ENCODE measurements at regions not wholly inside any gene's neighbourhood (a gene's known extent, or its start where the extent isn't known, plus 50 kb on each side); places are given as distances from the start of the nearest gene placed in this dataset.

DNA sequence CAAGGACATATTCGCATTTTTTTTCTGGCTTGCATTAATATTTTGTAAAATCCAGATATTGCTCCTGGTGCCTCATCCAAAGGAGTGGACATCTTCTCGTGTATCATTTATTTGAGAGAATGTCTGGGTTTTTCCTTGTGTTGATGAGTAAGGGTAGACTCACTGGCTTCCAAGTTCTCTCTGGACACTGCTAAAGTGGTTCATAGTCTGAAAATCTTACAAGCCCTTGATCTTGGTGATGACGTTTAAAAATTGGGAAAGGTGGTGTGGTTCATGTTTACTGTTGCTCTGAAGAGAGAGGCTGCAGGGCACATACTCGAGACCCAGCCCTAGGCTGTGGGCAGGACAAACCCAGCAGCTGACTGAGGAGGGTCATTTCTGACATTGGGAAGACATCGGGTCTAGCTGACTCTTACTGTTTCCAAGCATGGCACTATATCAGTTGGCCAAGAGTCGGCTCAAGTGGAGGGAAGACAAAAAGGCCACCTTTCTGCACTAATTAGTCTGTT lies 296.2 kb downstream of the LMX1A start:
- peaks cover 8% of the 10 kb centered on the region for H3K4me1 Mint-ChIP-seq
- DNase-seq (ENCODE audit: low spot score in 2 of 2, unreplicated experiment in 2 of 2): no peak
- H3K27ac Mint-ChIP-seq: no peak overlapping the region
- no peaks in the 10 kb centered on the region for H3K36me3 Mint-ChIP-seq
- no peak overlapping the region for H3K4me3 Mint-ChIP-seq
- TF ChIP-seq, protein P1, sequence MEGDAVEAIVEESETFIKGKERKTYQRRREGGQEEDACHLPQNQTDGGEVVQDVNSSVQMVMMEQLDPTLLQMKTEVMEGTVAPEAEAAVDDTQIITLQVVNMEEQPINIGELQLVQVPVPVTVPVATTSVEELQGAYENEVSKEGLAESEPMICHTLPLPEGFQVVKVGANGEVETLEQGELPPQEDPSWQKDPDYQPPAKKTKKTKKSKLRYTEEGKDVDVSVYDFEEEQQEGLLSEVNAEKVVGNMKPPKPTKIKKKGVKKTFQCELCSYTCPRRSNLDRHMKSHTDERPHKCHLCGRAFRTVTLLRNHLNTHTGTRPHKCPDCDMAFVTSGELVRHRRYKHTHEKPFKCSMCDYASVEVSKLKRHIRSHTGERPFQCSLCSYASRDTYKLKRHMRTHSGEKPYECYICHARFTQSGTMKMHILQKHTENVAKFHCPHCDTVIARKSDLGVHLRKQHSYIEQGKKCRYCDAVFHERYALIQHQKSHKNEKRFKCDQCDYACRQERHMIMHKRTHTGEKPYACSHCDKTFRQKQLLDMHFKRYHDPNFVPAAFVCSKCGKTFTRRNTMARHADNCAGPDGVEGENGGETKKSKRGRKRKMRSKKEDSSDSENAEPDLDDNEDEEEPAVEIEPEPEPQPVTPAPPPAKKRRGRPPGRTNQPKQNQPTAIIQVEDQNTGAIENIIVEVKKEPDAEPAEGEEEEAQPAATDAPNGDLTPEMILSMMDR (IDR thresholded peaks at IDR 0.05; ENCODE audit: unreplicated experiment): no peak
- H3K27me3 Mint-ChIP-seq (ENCODE audit: low read depth): no peaks in the 10 kb centered on the region
- H3K9me3 Mint-ChIP-seq: no peaks in the 10 kb centered on the region

DNA sequence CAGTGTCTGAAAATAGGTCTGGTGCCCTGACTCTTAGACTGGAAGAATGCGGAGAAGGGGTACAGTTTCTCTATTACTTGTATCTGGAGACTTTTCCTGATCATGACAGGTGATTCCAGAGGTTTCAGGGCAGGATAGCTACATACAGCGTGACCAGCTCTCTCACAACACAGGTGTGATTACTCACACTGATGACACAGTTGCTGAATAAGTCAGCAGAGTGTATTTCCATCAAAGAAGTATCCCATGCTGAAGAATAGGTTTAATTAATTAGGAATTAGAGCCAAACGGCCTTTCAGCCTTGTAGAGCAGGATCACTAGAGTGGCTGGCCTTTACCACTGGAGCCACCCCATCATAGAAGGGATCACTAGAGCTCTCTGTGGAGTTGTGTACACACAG lies 298.6 kb downstream of the LMX1A start:
- peaks cover 12% of the 10 kb centered on the region for H3K4me1 Mint-ChIP-seq

DNA sequence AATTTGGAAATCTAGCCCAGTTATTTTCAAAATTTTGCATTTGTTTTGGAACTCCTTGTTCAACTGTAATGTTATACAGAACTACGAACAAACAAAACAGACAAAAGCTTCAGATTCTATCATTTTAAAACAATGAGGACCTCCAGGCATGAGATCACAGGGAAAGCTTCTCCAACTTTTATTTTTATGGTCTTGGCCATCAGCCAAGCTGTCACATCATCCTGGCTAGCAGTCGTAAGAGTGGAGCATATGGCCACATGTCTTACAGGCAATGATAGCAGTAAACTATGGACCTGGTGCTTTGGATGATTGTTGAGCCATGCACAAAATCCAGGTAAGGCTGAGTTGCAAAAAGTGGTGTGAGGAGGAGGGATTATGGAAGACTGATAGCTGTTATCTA lies 299.6 kb downstream of the LMX1A start:
- H3K4me3 Mint-ChIP-seq: no peak overlapping the region
- no peak overlapping the region for H3K27ac Mint-ChIP-seq
- H3K4me1 Mint-ChIP-seq: peaks cover 13% of the 10 kb centered on the region
- H3K27me3 Mint-ChIP-seq (ENCODE audit: low read depth): no peaks in the 10 kb centered on the region
- TF ChIP-seq, protein P1 (IDR thresholded peaks at IDR 0.05; ENCODE audit: unreplicated experiment): no peak
- no peaks in the 10 kb centered on the region for H3K9me3 Mint-ChIP-seq
- DNase-seq (ENCODE audit: low spot score in 2 of 2, unreplicated experiment in 2 of 2): no peak
- no peaks in the 10 kb centered on the region for H3K36me3 Mint-ChIP-seq

More for the DNA sequence above, 298.6 kb downstream of the LMX1A start:
- H3K4me3 Mint-ChIP-seq: no peak overlapping the region
- H3K27ac Mint-ChIP-seq: no peak overlapping the region
- no peak for DNase-seq (ENCODE audit: low spot score in 2 of 2, unreplicated experiment in 2 of 2)
- no peaks in the 10 kb centered on the region for H3K36me3 Mint-ChIP-seq
- H3K27me3 Mint-ChIP-seq (ENCODE audit: low read depth): no peaks in the 10 kb centered on the region
- TF ChIP-seq, protein P1 (IDR thresholded peaks at IDR 0.05; ENCODE audit: unreplicated experiment): no peak
- H3K9me3 Mint-ChIP-seq: no peaks in the 10 kb centered on the region

DNA sequence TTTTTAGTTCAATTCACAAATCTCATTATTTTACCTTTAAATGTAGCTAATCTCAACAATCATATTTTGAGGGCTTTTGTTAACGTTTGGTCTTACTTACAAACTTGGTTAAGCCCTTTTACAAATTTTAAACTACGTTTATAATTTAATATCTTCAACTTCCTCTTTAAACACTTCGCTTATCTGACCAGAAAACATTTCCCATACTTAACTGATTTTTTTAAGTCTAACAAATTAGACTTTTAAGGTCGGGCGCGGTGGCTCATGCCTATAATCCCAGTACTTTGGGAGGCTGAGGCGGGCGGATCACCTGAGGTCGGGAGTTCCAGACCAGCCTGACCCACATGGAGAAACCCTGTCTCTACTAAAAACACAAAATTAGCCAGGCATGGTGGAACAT lies 300.9 kb downstream of the LMX1A start:
- TF ChIP-seq, protein P1 (IDR thresholded peaks at IDR 0.05; ENCODE audit: unreplicated experiment): no peak
- Mint-ChIP-seq H3K4me3 (no peak overlapping the region), H3K27ac (no peak overlapping the region), H3K36me3 (no peaks in the 10 kb centered on the region), H3K9me3 (no peaks in the 10 kb centered on the region), H3K4me1 (peaks cover 13% of the 10 kb centered on the region), H3K27me3 (ENCODE audit: low read depth) (no peaks in the 10 kb centered on the region)
- no peak for DNase-seq (ENCODE audit: low spot score in 2 of 2, unreplicated experiment in 2 of 2)

DNA sequence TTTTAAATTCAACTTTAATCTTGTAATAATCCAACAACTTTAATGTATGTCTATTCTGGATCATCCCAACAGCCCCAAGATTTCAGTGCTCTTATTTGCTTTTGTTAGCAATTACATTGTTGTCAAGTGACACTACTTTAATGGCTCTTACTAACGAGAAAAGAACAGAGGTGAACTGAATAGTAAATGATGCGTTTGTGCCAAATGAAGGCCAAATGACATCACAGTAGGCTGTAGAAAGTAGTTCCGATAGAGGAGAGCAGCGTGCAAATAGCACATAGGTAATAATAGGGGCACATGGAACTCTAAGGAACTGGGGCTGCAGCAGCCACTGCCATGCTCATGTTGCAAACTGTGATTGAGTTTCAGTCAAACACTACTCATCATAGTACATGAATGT lies 301.9 kb downstream of the LMX1A start:
- Mint-ChIP-seq H3K4me1 (peaks cover 13% of the 10 kb centered on the region), H3K27me3 (ENCODE audit: low read depth) (no peaks in the 10 kb centered on the region), H3K4me3 (no peak overlapping the region), H3K9me3 (no peaks in the 10 kb centered on the region), H3K27ac (no peak overlapping the region), H3K36me3 (no peaks in the 10 kb centered on the region)
- TF ChIP-seq, protein P1 (IDR thresholded peaks at IDR 0.05; ENCODE audit: unreplicated experiment): no peak
- DNase-seq (ENCODE audit: low spot score in 2 of 2, unreplicated experiment in 2 of 2): no peak

DNA sequence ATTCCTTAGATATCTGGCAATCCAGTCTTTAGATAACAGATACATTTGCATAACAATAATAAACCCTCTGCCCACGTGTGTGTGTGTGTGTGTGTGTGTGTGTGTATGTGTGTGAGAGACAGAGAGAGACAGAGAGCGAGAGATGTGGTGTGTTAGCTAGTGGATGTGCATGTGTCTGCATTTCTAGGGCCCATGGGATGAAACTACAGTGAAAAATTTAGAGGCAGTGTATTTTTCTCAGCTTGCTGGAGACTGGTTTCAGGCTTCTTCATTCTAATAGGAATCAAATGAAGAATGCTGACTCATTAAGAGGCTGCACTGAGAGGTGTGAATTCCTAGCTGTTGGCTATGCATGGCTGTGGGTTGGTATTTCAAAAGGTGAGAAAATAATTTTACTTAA lies 303.2 kb downstream of the LMX1A start:
- TF ChIP-seq, protein P1 (IDR thresholded peaks at IDR 0.05; ENCODE audit: unreplicated experiment): no peak
- no peaks in the 10 kb centered on the region for H3K27me3 Mint-ChIP-seq (ENCODE audit: low read depth)
- no peaks in the 10 kb centered on the region for H3K36me3 Mint-ChIP-seq
- H3K4me3 Mint-ChIP-seq: no peak overlapping the region
- DNase-seq (ENCODE audit: low spot score in 2 of 2, unreplicated experiment in 2 of 2): no peak
- peaks cover 13% of the 10 kb centered on the region for H3K4me1 Mint-ChIP-seq
- H3K27ac Mint-ChIP-seq: no peak overlapping the region
- no peaks in the 10 kb centered on the region for H3K9me3 Mint-ChIP-seq

Data from mesothelial cell of epicardium (in vitro differentiated cells).